ENCODE measurements at regions not wholly inside any gene's neighbourhood (a gene's known extent, or its start where the extent isn't known, plus 50 kb on each side); places are given as distances from the start of the nearest gene placed in this dataset.

DNA sequence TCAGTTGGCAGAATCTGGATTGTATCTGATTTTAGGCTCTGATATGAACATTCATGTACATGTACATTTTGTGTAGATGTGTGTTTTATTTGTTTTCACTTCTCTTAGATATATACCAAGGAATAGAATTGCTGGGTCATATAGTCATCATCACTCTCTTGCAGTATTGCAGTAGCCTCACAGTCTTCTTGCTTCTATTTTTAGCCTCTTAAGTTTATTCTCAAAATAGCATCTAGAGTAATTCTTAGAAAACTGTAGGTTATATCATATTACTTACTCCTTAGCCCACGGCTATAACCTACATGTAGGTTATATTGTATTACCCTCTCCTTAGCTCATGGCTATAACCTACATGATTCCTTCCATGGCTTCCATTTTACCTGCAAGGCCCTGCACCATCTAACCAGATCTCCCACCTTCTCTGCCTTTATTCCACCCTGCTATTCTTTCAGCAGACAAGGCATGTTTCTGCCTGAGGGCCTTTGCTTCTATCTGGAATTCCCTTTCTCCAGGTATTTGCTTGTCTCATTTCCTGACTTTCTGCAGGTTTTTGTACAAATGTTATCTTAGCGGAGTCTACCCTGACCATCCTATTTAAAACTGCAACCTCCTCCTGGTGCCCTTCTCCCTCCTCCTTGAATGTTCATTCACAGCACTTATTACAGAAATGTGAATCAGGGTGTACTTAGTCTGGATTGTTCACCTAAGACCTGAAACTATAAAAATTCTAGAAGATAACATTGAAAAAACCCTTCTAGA, 109.0 kb upstream of the ETV3 start:
- DNase-seq (ENCODE audit: low read depth) = no peak
- no peak overlapping the region for H3K4me3 ChIP-seq (ENCODE audit: low read depth, low read length)
- TF ChIP-seq MYC (IDR thresholded peaks at IDR 0.05; ENCODE audit: low read depth, low read length) (no peak), POLR2A (IDR thresholded peaks at IDR 0.05; ENCODE audit: extremely low read depth, insufficient read length) (no peak)
- TF ChIP-seq, protein P1, sequence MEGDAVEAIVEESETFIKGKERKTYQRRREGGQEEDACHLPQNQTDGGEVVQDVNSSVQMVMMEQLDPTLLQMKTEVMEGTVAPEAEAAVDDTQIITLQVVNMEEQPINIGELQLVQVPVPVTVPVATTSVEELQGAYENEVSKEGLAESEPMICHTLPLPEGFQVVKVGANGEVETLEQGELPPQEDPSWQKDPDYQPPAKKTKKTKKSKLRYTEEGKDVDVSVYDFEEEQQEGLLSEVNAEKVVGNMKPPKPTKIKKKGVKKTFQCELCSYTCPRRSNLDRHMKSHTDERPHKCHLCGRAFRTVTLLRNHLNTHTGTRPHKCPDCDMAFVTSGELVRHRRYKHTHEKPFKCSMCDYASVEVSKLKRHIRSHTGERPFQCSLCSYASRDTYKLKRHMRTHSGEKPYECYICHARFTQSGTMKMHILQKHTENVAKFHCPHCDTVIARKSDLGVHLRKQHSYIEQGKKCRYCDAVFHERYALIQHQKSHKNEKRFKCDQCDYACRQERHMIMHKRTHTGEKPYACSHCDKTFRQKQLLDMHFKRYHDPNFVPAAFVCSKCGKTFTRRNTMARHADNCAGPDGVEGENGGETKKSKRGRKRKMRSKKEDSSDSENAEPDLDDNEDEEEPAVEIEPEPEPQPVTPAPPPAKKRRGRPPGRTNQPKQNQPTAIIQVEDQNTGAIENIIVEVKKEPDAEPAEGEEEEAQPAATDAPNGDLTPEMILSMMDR (IDR thresholded peaks at IDR 0.05; ENCODE audit: low read depth, low read length) = no peak
- TF ChIP-seq, protein P2, sequence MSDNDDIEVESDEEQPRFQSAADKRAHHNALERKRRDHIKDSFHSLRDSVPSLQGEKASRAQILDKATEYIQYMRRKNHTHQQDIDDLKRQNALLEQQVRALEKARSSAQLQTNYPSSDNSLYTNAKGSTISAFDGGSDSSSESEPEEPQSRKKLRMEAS (IDR thresholded peaks at IDR 0.05; ENCODE audit: low read depth, low read length) = no peak

DNA sequence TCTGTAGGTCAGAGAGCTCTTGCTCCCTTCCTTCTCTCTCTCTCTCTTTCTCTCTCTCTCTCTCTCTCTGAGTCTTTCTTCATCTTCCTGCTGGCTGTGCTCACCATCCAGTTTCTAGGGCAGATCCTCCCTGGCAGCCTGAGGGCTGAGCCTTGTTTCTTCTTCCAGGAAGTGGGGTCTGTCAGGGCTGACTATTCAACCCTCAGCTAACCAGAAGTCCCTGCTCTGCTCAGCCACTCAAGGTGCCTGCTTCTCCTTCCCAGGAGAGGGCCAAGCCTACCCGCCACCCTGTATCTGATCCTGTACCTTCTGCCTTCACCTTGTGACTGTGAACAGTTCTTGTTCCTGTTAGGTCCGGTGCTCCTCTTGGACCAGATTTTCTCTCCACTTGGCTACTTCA, 107.6 kb upstream of the ETV3 start:
- no peak overlapping the region for H3K4me3 ChIP-seq (ENCODE audit: low read depth, low read length)
- TF ChIP-seq, protein P1 (IDR thresholded peaks at IDR 0.05; ENCODE audit: low read depth, low read length) = no peak
- TF ChIP-seq MYC (IDR thresholded peaks at IDR 0.05; ENCODE audit: low read depth, low read length) (no peak), POLR2A (IDR thresholded peaks at IDR 0.05; ENCODE audit: extremely low read depth, insufficient read length) (no peak)
- TF ChIP-seq, protein P2 (IDR thresholded peaks at IDR 0.05; ENCODE audit: low read depth, low read length) = no peak
- no peak for DNase-seq (ENCODE audit: low read depth)

DNA sequence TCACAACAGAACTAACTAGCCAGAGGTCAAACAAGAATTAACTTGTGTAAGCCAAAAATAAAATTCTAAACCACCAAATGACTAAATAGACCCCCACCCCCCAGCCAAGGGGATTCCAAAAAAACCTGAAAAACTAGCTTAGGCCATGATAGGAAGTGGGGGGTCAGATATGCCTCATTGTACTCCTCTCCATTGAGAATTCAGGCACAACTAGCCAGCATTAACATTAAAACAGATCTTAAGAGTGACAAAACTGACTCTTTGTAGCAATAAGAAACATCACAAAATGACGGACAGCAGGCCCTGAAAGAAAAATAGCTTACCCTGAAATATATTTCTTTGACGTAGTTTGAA, 103.0 kb upstream of the ETV3 start:
- DNase-seq (ENCODE audit: low read depth) = no peak
- no peak overlapping the region for H3K4me3 ChIP-seq (ENCODE audit: low read depth, low read length)

DNA sequence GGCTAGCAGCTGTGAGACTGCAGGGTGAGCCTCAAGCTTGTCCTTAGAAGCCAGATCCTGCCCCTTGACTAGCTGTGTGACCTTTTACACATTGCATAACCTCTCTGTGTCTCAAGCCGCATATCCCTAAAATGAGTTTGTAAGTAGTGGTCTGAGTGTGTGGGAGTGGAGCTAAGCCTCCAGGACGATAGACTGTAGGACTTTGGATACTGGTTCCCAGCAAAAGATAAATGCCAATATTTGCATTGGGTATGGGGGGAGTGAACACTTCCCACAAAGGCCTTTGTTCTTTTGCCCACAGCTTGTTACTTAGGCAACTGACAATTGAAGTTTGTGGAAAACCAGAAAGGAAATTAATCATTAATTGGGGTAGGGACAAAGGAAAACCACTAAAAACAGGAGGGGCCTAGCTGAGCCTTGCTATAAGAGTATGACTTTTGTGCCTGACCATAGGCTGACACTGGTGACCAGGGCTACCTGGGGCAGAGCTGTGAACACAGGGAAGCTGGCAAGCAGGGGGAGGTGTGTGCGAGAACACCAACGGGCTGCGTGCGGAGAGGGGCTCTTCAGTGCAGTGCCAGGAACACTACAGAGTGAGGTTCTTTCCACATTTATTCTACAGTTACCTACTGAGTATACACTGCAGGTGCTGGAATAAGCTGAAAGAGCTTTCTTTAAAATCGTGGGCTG, 102.4 kb upstream of the ETV3 start:
- H3K4me3 ChIP-seq (ENCODE audit: low read depth, low read length) = no peak overlapping the region
- TF ChIP-seq POLR2A (IDR thresholded peaks at IDR 0.05; ENCODE audit: extremely low read depth, insufficient read length) (no peak), MYC (IDR thresholded peaks at IDR 0.05; ENCODE audit: low read depth, low read length) (no peak)
- TF ChIP-seq, protein P1 (IDR thresholded peaks at IDR 0.05; ENCODE audit: low read depth, low read length) = no peak
- TF ChIP-seq, protein P2 (IDR thresholded peaks at IDR 0.05; ENCODE audit: low read depth, low read length) = no peak
- DNase-seq (ENCODE audit: low read depth) = no peak

More for the DNA sequence above, 103.0 kb upstream of the ETV3 start:
- TF ChIP-seq, protein P2 (IDR thresholded peaks at IDR 0.05; ENCODE audit: low read depth, low read length) = no peak
- TF ChIP-seq POLR2A (IDR thresholded peaks at IDR 0.05; ENCODE audit: extremely low read depth, insufficient read length) (no peak), MYC (IDR thresholded peaks at IDR 0.05; ENCODE audit: low read depth, low read length) (no peak)
- TF ChIP-seq, protein P1 (IDR thresholded peaks at IDR 0.05; ENCODE audit: low read depth, low read length) = no peak

DNA sequence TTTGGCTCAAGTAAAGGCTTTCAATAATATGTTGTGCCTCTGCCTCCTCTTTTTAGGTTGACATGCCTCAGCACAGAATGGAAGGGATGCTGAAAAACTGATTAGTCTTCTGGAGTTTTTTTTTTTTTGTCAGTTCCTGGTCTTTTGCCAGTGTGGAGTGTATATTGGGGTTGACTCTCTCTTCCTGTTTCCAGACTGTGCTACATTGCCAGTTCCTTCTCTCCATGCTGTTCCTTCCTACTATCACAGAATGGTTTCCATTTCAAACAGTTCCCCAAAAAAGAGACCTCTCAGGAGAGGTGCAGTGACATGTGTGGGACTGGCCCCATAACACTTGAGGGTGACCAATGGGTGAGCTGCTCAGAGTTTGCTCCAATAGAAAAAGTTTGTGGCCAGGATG, 101.7 kb upstream of the ETV3 start:
- TF ChIP-seq, protein P1 (IDR thresholded peaks at IDR 0.05; ENCODE audit: low read depth, low read length) = no peak
- TF ChIP-seq, protein P2 (IDR thresholded peaks at IDR 0.05; ENCODE audit: low read depth, low read length) = no peak
- TF ChIP-seq POLR2A (IDR thresholded peaks at IDR 0.05; ENCODE audit: extremely low read depth, insufficient read length) (no peak), MYC (IDR thresholded peaks at IDR 0.05; ENCODE audit: low read depth, low read length) (no peak)
- no peak overlapping the region for H3K4me3 ChIP-seq (ENCODE audit: low read depth, low read length)
- no peak for DNase-seq (ENCODE audit: low read depth)

Data from NB4 (cell line).